Dermis blood vessel endothelial cell (primary cell): ENCODE measurements at regions not wholly inside any gene's neighbourhood (a gene's known extent, or its start where the extent isn't known, plus 50 kb on each side); places are given as distances from the start of the nearest gene placed in this dataset.
"Not testable (repeated sequence)": the region's sequence is repeated elsewhere in the genome, so short reads cannot be mapped to it uniquely, and the experiment has no call there.

ENCODE experiments used
- DNase-seq: peaks from one replicate; pipeline ENCODE4 v3.0.0; 2010

DNA sequence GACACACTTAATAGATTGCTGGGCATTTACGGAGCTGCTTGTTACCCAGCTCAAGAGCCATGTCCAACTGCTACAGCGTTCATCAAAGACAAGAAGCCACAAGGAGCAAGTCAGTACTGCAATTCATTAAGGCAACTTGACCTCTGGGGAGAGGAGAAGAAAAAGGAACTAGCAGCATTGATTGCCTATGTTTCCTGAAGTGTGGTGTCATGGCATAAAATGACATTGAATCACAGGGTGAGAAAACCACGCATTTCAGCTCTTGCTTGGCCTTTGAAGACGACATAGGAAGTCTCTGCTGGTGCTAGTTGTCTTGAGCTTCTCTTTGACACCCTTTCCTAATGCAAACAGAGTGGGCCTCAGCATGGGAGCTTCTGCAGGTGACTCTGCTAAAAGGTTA is 139.1 kb downstream of the CDH26 start:
- DNase-seq: no peak

DNA sequence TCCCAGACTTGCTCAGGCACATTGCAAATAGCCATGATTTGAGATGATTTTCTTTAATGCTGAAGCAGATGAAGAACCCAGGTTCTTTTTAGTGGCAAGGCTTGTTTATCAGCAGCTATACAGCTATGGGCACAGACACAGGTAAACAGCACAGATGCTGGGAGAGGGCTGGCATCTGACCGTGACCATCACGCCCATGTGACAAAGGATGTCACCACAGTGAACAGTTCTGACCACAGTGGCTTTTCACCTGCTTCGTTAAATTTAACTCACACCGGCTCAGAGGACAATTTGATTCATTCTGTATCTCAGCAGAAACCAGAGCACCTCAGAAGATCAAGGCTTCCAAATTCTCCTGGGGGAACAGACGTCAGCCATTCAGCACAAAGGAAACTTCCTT is 142.6 kb downstream of the CDH26 start:
- DNase-seq: no peak

DNA sequence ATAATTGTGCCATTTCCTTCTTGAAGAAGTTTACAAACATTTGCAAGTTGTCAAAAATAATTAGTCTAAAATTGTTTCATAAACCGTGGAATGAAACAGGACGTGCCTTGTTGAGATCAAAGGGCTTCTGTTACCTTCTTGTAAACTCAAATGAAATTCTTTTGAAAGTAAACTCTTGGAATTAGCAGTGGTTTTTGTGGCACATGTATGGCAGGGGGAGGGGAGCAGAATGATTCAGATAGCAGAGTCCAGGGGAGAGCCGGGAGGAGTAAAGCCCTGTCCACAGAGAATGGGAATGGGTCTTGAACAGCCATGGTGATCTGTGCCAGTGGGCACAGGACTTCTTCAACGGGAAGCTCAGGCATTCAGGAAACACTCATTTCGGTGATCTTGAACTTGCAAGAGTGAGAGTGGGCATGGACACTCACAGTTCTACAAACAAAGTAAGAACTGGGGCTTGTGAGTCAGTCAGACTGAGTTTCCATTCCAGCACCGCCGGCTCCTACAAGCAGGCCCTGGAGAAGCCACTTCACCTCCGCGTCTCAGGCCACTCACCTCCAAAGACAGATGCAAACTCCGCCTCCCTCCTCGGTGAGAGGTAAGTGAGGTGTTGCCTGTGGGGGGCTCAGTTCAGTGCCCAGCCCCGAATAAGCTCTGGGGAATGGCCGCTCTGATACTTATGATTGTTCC is 143.1 kb downstream of the CDH26 start:
- no peak for DNase-seq

DNA sequence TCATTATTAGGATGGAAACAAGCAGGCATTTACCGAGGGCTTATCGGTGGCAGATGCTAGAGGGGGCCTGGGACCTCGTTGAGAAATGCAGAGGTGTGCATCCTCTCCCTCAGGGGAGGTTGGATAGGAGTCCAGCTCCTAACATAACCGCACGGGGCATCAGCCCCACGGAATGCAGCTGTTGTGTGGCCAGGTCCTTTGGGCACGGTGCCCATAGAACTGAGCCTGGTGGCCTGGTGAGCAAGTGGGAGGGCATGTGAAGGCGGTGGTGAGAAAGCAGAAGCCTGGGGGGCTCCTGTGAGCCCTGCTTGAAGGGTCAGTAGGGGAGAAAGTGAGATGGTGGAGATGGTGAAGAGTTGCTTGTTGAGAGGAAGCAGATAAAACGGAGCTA is 143.7 kb downstream of the CDH26 start:
- no peak for DNase-seq

DNA sequence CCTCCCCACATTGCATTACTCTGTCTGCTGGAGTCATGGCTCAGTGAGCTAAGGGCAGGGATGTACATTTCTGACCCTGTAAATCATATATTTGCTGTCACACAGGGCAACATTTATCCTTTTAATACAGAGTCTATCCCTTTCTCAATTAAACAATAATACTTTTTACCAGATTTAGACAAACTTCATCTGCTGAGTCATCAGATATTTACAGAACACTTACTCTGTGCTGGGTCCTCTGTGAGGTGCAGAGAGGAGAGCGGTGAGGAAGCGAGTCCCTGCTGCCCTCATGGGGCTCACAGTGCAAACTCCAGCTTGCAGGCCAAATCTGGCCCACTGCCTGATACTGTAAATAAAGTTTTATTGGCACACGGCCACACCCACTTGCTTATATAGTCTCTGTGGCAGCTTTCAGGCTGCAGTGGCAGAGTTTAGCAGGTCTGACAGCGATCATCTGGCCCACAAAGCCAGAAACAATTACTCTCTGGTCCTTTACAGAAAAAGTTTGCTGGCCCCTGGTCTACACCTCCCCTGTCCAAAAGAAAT is 144.5 kb downstream of the CDH26 start:
- DNase-seq: no peak

DNA sequence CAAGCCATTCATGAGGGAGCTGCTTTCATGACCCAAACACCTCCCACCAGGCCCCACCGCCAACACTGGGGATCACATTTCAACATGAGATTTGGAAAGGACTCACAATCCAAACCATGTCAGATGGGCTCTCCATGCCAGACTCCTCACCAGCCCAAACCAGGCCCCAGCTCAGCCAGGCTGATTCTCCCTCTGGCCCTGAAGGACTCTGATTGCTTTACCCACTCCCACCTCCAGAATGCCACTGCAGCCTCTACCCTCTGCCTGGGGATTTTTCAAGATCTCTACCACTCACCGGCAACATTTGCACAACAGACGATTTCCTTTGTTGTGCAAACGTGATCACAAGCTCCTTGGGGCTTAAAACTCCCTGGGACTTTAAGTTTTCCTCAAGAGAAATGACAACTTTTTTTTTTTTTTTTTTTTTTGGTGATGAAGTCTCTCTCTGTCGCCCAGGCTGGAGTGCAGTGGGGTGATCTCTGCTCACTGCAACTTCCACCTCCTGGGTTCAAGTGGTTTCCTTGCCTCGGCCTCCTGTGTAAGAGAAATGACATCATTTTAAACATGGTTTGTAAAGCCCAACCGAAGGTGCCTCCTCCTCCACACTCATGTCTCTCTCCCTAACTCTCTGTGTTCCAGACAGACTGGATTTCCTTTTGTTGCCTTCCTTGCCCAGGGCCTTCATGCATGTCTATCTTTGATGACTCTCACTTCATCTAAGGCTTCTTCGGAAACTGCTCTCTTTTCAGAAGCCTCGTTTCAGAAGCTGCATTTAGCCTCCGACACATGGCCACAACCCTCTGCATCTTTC is 147.0 kb downstream of the CDH26 start:
- DNase-seq: no peak

DNA sequence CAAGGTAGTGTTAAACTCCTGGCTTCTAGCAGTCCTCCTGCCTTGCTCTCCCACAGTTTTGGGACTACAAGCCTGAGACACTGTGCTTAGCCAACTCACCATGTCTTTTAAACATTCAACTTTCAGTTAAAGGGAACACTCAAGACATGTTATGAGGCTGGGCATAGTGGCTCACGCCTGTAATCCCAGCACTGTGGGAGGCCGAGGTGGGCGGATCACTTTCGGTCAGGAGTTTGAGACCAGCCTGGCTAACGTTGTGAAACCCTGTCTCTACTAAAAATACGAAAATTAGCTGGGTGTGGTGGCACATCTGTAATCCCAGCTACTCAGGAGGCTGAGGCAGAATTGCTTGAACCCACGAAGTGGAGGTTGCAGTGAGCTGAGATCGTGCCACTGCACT is 148.0 kb downstream of the CDH26 start:
- not testable (repeated sequence) for DNase-seq

DNA sequence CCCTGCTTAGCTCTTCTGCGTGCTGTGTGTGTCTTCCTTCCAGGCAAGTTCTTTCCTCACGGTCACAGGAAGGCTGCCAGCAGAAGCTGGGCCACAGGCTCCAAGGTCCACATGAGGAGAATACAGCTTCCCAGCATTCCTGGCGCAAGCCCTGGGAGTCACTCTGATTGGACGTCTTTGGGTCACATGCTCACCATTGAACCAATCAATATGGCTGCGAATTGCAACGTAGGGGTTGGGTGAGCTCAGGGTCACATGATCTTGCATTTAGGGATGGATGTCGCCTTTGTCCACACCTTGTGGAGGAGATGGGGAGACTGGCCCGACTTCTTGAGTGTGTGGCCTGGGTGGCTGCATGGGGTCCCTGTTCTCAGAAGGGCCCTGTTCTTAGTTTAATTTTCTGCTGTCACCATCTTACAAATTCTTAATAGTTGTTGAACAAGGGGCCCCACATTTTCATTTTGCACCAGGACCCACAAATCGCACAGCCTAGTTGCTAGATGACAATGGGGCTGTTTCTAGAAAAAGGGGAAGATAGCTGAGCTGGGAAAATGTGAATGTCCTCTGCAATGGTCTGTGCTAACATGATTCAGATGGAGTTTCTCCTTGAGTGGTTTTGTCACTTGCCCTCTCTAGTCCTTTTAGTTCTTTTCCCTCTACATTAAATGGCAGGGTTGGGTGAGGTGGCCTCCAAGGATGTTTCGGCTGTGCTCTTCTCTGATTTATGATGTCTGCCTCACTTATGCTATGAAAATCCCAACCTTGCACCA is 149.6 kb downstream of the CDH26 start:
- DNase-seq: no peak

DNA sequence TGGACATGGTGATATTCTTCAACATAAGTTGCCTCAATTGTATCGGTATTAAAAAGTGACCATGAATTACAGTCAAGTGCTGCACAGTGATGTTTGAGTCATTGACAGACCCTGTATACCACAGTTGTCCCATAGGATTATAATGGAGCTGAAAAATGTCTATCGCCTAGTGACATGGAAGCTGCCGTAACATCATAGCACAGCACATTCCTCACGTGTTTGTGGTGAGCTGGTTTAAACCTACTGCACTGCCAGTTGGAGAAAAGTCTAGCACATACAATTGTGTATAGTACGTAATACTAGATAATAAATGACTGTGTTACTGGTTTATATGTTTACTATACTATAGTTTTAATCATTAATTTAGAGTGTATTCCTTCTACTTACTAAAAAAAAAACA is 150.2 kb downstream of the CDH26 start:
- DNase-seq: no peak

DNA sequence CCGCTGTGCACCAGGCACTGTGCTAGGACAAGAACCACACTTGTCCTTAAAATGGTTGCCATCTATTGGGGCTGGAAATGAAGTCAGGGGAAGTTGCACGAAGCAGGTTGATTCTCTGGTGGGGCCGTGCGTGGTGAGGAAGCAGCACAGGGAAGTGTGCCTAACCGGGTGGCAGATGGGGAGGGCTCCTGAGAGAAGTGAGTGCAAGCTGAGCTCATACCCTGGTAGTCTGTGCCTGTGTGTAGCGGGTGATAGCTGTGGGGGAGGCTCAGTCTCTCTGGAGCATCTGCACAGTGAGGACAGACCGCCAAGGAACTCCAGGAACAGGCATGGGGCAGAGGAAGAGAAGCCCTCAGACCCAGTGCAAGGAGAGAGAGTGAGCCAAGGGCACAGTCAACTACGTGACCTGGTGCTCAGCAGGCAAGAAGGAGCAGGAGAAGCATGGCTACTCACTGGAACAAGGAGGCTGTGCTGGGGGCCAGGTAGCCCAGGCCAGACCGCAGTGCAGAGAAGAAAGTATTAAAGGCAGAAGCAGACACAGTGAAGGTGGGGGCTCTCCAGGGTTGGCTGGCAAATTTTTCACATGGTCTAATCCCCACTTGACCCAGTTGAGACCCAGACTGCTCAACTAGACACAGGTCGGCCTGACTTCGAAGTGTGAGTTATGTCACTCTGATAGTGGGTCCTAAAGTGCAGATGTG is 155.0 kb downstream of the CDH26 start:
- no peak for DNase-seq

DNA sequence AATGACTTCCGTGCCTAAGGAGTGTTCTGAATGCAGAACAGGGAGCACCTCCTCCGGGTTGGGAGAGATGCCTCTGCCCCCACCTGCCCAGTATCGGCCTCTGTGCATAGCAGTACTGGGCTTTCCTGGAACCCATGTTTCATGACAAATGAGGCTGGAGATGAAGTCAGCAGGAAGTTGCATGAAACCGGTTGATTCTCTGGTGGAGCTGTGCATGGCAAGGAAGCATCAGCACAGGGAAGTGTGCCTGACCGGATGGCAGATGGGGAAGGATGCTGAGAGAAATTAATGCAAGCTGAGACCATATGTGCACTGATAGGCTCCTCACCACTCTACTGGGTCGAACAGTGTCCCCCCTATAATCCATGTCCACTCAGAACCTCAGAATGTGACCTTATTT is 155.5 kb downstream of the CDH26 start:
- DNase-seq: no peak

DNA sequence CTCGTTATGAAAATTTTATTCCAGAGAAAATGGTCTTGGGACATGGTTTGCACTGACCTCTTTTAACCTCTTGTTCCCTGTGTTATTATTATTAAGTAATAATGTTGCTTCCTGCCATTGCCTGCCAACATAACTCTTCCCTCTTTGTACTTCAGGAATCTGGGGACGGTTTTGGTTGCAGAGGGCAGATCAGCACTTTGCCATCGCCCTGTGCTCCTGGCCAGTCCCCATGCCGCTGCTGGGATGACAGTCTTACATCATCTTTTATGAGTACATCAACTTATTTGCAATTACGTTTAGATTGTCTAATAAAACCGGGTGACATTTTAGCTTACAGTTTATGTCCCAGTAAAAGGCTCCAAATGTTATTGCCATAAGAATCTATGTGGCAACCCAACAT is 157.2 kb downstream of the CDH26 start:
- no peak for DNase-seq

DNA sequence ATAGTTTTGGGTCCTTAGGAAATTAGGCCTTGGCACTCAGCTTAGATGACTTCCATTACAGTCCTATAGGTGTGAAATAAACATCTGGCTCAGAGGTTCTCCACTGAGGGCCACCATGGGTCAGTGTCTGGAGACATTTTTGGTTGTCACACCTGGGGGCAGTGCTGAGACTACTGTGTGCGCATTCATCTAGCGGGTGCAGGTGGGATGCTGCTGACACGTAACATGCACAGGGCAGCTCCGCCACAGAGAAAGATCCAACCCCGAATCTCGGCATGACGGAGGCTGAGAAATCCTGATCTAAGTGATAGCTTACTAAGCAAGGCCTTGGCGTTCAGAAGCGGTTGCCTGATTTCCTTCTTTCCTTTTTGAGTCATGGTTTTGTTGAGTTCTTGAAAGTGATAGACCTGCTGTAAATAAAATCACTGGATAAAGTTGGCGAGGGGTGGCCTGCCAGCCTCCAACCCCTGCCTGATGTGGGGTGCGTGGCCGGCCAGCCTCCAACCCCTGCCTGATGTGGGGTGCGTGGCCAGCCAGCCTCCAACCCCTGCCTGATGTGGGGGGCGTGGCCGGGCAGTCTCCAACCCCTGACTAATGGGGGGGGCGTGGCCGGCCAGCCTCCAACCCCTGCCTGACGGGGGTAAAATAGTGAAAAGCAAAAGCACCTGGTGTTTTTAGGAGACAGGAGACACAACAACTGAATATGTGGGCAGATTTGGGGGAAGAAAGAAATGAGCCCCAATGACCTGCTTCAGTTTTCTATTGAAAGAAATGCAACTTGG is 158.1 kb downstream of the CDH26 start:
- no peak for DNase-seq

DNA sequence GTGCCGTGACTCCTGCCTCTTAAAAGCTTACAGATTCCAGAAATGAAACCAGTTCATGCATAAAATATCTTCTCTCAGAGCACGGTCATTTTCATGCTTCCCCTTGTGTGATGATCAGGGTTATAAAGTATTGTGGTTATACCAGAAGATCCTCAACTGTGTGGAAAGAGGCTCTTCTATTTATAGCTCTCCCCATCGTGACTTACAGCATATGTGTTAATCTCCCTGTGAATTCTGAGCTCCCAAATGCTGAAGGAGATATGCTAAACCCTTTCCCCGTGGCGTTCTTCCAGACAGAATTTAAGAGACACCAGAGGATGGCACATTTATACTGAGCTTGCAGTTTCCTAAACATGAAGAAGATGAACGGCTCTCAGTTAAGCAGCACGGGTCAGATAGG is 158.8 kb downstream of the CDH26 start:
- DNase-seq: no peak

DNA sequence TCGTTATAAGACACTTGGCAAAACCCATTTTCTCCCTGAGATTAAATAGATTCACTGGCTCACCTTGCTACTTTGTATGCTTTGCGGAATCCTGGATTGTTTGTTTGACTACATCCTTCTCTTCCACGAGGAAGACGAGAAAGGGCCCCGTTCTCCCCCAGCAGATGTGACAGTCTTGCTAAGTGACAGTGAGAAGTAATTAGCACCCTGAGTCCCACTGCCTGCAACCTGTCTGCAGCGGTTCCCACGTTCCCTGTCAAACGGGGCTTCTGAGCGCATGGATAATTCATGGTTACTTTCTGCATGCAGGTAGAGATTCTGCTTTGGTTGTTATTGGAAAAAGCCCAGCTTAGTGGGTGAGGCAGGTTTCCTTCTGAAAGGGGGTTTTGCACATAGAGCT is 163.7 kb downstream of the CDH26 start:
- DNase-seq: no peak

DNA sequence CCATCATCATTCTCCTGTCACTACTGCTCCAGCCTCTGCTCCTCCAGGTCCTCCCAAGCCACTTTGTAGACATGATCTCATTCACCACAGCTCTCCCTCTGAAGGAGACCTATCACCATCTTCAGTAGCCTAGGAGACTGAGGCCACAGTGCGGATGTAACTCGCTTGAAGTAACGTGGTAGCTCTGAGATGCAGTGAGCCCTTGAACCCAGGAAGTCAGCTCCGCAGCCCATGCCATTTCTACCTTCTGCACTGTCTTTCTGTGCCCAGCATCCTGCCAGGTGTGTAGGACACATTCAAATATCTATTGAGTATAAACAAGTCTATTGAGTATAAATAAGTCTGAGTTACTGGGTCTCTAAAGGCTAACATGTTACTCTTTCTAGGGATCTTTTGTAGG is 164.4 kb downstream of the CDH26 start:
- DNase-seq: no peak

DNA sequence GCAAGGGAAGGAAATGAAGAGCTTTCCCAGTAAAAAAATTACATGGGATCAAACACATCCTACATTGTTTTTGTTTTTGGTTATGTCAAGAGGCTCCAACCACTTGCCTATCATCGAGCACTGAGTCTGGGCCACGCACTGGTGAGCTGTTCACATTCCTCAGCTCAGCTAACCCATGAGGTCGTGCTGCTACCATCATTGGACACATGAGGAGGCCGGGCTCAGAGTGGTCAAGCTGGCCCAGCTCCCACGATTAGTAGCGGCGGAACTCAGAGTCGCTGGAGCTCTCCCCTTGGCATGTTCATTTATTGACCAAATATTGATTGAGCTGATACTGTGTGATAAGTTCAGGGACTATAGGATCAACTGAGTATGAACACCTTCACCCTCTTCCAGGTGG is 164.9 kb downstream of the CDH26 start:
- no peak for DNase-seq

DNA sequence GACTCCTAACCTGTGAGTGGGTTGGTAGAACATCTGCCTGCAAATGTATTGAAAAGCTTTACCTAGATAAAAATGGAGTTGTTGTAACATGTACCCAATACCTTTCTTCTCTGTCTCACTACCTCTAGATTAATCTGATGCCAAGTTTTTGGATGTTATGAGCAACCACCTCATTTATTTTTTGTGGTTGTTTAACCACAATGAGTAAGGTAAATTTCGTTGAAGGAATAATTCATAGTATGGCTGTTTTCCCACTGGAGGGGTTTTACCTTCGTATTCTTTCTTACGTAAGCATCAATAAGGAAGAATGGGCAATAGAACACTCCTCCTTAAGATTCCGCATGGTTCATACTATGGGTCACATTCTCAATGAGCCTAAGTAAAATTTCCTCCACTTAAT is 165.4 kb downstream of the CDH26 start:
- DNase-seq: no peak

DNA sequence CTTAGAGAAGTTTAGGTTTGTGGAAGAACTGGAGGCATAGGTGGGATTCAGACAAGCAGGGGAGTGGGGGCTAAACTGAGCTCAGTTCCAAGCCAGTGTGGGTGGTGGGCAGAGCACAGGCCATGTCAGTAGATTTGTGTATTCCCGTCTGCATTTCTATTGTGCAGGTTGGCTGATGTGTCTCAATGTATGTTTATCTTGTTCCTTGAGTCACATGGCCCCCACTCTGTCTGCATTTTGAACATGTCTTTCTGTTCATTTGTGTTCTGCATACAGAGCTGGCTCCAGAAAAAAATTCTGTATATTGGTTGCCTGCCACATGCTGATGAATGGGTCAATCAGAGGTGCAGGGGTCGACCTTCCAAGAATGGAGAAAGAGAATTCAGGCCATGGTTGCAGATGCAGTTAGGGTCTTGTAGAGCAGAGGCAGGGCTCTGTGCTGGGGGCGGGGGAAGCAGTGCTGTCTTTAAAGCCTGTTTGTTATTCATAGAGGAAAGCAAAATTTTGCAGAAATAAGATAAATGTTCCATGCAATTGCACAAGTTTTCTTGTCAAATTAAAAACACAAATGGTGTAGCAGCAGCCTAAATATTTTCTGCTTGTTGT is 166.7 kb downstream of the CDH26 start:
- no peak for DNase-seq

DNA sequence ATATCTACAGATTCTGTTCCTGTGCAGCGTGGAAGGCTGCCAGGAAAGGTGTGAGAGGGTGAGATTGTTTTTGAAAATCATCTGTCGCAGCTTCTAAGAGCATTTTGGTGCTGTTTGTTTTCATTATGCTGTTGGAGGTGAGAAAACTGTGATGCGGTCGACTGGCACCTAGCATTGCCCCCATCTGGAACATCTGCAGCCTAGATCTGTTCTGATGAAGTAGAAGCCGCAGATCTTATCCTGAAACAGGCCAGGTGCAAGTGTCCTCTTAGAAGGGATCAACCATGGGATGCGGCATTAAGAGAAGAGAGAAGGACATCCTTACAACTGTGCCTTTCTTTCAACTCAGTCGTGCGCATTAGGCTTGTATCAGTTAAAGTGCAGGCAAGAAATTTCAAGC is 167.3 kb downstream of the CDH26 start:
- DNase-seq: no peak

DNA sequence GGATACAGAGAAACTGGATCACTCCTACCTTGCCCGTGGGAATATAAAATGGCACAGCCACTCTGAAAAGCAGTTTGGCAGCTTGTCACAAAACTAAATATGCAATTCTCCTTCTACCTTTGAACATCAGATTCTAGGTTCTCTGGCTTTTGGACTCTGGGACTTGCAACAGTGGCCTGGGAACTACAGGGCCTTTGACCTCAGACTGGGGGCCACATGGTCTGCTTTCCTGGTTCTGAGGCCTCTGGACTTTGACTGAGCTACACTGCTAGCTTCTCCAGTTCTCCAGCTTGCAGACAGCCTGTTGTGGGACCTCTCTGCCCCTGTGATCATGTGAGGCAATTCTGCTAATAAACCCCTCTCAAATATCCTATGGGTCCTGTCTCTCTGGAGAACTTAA is 168.8 kb downstream of the CDH26 start:
- DNase-seq: no peak

DNA sequence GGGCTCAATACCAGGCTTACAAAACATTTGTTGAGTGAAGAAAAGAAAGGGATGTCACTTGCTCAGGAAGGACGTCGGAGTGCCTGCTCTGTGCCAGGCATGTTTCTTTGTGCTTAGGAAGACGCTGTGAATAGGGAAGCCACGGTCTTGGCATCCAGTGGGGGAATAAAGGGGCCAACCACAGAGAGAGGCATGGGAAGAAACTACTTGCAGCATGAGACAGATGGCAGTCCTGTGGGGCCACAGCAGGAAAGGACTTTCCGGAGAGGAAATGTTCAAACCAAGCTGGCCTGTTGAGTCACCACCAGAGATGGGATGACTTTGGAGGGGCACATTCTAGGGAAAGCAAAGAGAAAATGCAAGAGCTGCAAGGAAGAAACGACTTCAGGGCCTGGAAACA is 173.2 kb downstream of the CDH26 start:
- DNase-seq: no peak
